ENCODE measurements at regions not wholly inside any gene's neighbourhood (a gene's known extent, or its start where the extent isn't known, plus 50 kb on each side); places are given as distances from the start of the nearest gene placed in this dataset.

DNA sequence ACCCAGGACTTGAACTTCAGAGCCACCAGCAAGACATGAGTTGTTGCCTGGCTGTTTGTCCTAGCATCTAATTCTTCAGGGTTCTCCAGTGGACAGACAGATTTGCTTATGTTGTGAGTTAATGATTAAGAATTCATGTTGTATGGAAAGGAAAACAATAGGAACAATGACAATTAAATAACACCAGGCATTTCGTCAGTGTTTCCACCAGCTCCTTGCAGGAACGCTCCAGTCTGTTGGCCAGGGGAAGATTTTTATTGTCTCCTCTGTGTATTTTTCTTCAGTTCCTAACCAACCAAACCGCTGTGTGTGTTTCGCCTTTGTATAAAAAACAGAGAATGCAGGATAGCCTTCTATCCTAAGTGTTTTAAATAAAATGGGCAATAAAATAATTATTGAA is 64.4 kb upstream of the PTGFR start:
- DNase-seq (ENCODE audit: low spot score), result no peak

DNA sequence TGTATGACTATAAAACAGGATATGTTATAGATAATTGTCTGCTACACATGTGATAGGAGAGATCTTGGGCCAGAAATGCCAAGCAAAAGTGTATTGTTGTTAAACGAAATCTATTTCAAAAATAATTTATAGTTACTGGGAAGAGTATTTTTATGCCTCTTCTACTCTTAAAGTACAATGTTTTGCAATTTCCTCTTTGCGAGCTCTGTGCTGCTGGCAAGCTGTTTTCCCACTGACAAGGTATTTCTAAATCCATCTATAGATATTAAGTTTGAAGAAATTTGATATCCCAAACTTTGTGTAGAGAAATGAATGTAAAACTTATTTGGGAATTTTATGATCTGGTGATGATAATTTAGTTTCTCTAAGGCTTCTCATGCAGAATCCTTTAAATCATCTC is 63.3 kb upstream of the PTGFR start:
- DNase-seq (ENCODE audit: low spot score), result no peak

- no peak for DNase-seq (ENCODE audit: low spot score)
These were observed 58.8 kb upstream of the PTGFR start for GRCh38 chr1:78432016-78432415.

DNA sequence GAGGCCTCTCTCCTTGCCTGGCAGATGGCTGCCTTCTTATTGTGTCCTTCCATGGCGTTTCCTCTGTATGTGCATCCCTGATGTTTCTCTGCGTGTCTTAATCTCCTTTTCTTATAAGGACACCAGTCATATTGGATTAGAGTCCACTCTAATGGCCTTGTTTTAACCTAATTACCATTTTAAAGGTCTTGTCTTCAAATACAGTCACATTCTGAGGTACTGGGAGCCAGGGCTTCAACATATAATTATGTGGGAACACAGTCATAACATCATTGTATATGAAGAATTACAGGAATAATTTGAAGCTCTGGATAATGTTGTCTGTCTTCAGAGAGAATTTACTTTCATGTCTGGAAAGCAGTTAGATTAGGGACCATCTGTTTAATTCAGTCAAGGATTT is 56.4 kb upstream of the PTGFR start:
- no peak for DNase-seq (ENCODE audit: low spot score)

- no peak for DNase-seq (ENCODE audit: low spot score)
These were observed 53.8 kb upstream of the PTGFR start for GRCh38 chr1:78436961-78437360.

GRCh38 chr1:78437396-78437795 is 53.4 kb upstream of the PTGFR start:
- no peak for DNase-seq (ENCODE audit: low spot score)

GRCh38 chr1:78437941-78438340 is 52.8 kb upstream of the PTGFR start:
- no peak for DNase-seq (ENCODE audit: low spot score)

- DNase-seq (ENCODE audit: low spot score), result no peak
These were observed 50.4 kb upstream of the PTGFR start for GRCh38 chr1:78440381-78440793.

Data from pons (tissue), 1 donor.